ENCODE measurements at regions not wholly inside any gene's neighbourhood (a gene's known extent, or its start where the extent isn't known, plus 50 kb on each side); places are given as distances from the start of the nearest gene placed in this dataset.
A peak's percentile ranks its signal among the peaks of the same experiment; 100 is the strongest.

DNA sequence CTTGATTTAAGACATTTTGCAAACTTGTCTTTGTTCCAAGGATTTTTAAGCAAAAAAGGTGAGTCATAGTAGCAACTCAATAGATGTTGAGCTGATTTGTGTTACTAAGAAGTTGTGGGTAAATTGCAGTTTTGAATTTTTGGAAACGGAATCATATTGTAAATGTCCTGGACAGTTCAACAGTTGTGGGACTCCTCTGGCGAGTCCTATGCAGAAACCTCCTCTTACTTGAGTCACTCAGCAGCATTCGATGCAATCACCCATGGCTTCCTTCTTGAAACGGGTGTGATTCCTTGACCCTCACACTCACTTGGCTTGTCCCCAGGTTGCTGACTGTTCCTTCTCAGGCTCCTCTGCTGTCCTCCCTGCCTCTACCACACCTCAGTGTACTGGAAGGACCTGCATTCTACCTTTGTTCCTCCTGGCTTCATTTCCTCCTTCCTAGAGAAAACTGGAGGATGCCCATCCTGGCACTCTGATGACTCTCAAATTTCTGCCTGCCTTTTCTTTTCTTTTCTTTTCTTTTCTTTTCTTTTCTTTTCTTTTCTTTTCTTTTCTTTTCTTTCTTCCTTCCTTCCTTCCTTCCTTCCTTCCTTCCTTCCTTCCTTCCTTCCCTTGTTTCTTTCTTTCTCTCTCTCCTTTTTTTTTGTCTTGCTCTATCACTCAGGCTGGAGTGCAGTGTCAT, 52.8 kb upstream of the DGKG start:
- peak overlapping the region; percentile 70 for H3K27ac Mint-ChIP-seq
- ATAC-seq (no peak), DNase-seq (no peak)
- H3K36me3 Mint-ChIP-seq (ENCODE audit: low read depth): no peaks in the 10 kb centered on the region
- peaks cover 26% of the 10 kb centered on the region for H3K4me1 Mint-ChIP-seq
- H3K27me3 Mint-ChIP-seq: peaks cover 5% of the 10 kb centered on the region
- H3K9me3 ChIP-seq (ENCODE audit: control insufficient read depth, low read length, poor library complexity, severe bottlenecking): no peaks in the 10 kb centered on the region
- peak overlapping the region; percentile 87 for H3K4me3 Mint-ChIP-seq

DNA sequence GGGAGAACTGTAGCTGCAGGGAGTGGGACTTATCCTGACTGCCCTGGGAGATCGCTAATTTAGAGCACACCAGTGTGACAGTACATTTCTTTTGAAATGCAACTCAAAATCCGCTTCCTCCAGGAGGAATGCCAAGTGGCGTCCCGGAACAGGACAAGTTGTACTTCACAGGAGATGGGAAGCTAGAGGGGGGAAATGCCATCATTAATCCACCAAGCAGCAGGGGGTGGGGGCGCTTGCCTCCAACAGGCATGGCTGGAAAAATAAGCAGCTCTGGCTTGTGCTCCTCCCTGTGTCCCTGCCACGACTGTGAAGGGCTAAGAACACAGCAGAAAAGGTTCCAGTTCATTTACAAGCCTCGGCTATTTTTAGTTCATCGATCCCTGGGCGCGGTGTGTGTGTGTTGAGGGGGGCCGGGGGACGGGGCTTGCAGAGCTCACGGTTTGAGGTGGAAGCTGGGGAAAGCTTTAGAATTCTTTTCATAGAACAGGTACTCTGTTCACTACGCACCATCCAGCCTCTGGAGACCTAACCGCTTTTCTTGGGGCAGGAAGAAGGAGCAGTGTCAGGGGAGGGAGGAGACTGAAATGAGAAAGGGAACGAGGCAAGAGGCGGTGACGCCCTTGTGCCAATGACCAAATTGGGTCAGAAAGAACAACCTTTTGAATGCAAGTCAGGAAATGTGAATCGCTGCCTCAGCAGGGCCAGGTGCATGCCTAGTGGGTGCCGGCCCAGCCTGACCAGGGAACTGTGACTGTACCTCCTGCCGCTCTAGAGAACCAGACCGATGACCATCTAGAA, 51.8 kb upstream of the DGKG start:
- no peak for DNase-seq
- peak overlapping the region; percentile 70 for H3K27ac Mint-ChIP-seq
- H3K9me3 ChIP-seq (ENCODE audit: control insufficient read depth, low read length, poor library complexity, severe bottlenecking): no peaks in the 10 kb centered on the region
- no peaks in the 10 kb centered on the region for H3K36me3 Mint-ChIP-seq (ENCODE audit: low read depth)
- peak overlapping the region; percentile 87 for H3K4me3 Mint-ChIP-seq
- peaks cover 26% of the 10 kb centered on the region for H3K4me1 Mint-ChIP-seq
- peaks cover 5% of the 10 kb centered on the region for H3K27me3 Mint-ChIP-seq
- ATAC-seq: peak; percentile 80

DNA sequence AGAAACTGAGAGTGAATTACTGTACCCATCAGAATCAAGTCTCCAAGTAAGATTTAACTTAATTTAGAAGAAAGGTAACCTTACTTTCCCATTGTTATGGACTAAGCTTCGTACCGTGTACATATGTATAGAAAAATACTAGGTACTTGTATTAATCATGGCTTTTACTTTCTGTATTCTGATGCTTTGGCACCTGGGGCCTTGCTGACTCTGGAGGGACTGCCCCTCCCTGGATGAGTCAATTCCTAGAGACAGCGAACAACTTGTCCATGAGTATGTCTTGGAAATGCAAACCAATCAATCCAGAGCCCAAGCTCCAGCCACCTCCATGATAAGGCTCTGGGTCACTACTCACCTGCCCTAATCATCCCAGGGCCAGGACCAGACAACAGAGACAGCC, 50.0 kb upstream of the DGKG start:
- H3K4me1 Mint-ChIP-seq: peaks cover 26% of the 10 kb centered on the region
- no peaks in the 10 kb centered on the region for H3K9me3 ChIP-seq (ENCODE audit: control insufficient read depth, low read length, poor library complexity, severe bottlenecking)
- ATAC-seq (no peak), DNase-seq (no peak)
- no peaks in the 10 kb centered on the region for H3K36me3 Mint-ChIP-seq (ENCODE audit: low read depth)
- H3K27ac Mint-ChIP-seq: no peak overlapping the region
- no peak overlapping the region for H3K4me3 Mint-ChIP-seq
- H3K27me3 Mint-ChIP-seq: no peaks in the 10 kb centered on the region
